HCT116 (cell line): ENCODE measurements at regions not wholly inside any gene's neighbourhood (a gene's known extent, or its start where the extent isn't known, plus 50 kb on each side); places are given as distances from the start of the nearest gene placed in this dataset.

Experiments
- ATAC-seq: fragments of 200-7000 bp; cut with Tn5 transposase; 2 replicates; pipeline ENCODE4 v1.9.1; 2020; ENCODE audit warnings: mild to moderate bottlenecking, moderate library complexity
- BruUV-seq: library from RNA; stranded (reverse); fragments of 400-500 nt; replicated peaks from 2 replicates; lab custom pipeline; 2021; lab: Mats Ljungman, UMichigan
- CTCF ChIA-PET: fragments of 300-600 bp; sonication (Branson Sonifier 250); formaldehyde crosslinking; loops from one replicate; lab custom pipeline; 2021; ENCODE audit warnings: antibody characterized with exemption; lab: Charles Lee
- POLR2A ChIA-PET: fragments of 300-600, 350-600 bp; sonication (Branson Sonifier 250); formaldehyde crosslinking; loops from one replicate; lab custom pipeline; 2021; ENCODE audit warnings: antibody characterized with exemption; lab: Charles Lee
- RAD21 ChIA-PET, 2 experiments: fragments of 300-600 bp; sonication (Branson Sonifier 250); formaldehyde crosslinking; loops; one replicate each; lab custom pipeline; 2023; ENCODE audit warnings: low total read pairs in 2 of 2; ENCODE audit not compliant: uncharacterized antibody in 2 of 2, unreplicated experiment in 2 of 2, low non-redundant PET in 1 of 2; lab: Charles Lee
- DNase-seq: peaks from one replicate; pipeline ENCODE4 v3.0.0-alpha.2; 2010; ENCODE audit warnings: low read depth, low spot score
- H2AFZ ChIP-seq: fragments of 200-600 bp; shearing (Covaris generic), sonication (generic); 2 replicates; pipeline ENCODE4 v1.6.1; 2017; ENCODE audit warnings: low read depth, mixed run types, mixed read lengths, antibody characterized with exemption, low read length; ENCODE audit not compliant: poor library complexity, severe bottlenecking
- H3K27ac ChIP-seq: 2 replicates; pipeline ENCODE4 v1.5.1; 2012; ENCODE audit warnings: low read depth, low read length
- H3K27me3 ChIP-seq: fragments of 200-600 bp; sonication (generic); 2 replicates; pipeline ENCODE4 v1.6.1; 2016; ENCODE audit warnings: mixed run types, low read length, mixed read lengths; ENCODE audit not compliant: insufficient read depth
- H3K36me3 ChIP-seq, 2 experiments: fragments of 200-500 bp in 1 of 2; fragments of 200-600 bp in 1 of 2; sonication (Bioruptor generic) in 1 of 2; sonication (generic) in 1 of 2; 2 replicates each; pipeline versions ENCODE4 v1.5.1 to v1.6.1; 2014 to 2016; ENCODE audit warnings: low read length in 2 of 2, inconsistent platforms in 1 of 2, mixed read lengths in 1 of 2, mixed run types in 1 of 2; ENCODE audit not compliant: insufficient read depth in 2 of 2, control insufficient read depth in 1 of 2
- H3K4me1 ChIP-seq, 2 experiments: fragments of 200-600 bp in 1 of 2; sonication (generic) in 1 of 2; 2 replicates each; pipeline versions ENCODE4 v1.5.1 to v1.6.1; 2012 to 2017; ENCODE audit warnings: low read length in 2 of 2, inconsistent platforms in 1 of 2, mild to moderate bottlenecking in 1 of 2, mixed read lengths in 1 of 2, mixed run types in 1 of 2, moderate library complexity in 1 of 2; ENCODE audit not compliant: insufficient read depth in 2 of 2, control insufficient read depth in 1 of 2
- H3K4me2 ChIP-seq: fragments of 200-600 bp; sonication (generic); 2 replicates; pipeline ENCODE4 v1.6.1; 2017; ENCODE audit warnings: mixed run types, low read length, mixed read lengths
- H3K4me3 ChIP-seq, 2 experiments: fragments of 200-600 bp in 1 of 2; sonication (generic) in 1 of 2; replicated peaks in 1 of 2; 2 replicates each; pipeline ENCODE4 v1.5.1; 2011 to 2016; ENCODE audit warnings: low read length in 2 of 2, control low read depth in 1 of 2, low read depth in 1 of 2, mild to moderate bottlenecking in 1 of 2, mixed read lengths in 1 of 2, mixed run types in 1 of 2
- H3K79me2 ChIP-seq: fragments of 200-600 bp; sonication (generic); 2 replicates; pipeline ENCODE4 v1.6.1; 2017; ENCODE audit warnings: mild to moderate bottlenecking, mixed run types, low read length, moderate library complexity, mixed read lengths; ENCODE audit not compliant: insufficient read depth
- H3K9ac ChIP-seq: fragments of 200-600 bp; sonication (generic); 2 replicates; pipeline ENCODE4 v1.6.1; 2016; ENCODE audit warnings: low read length, mixed read lengths
- H3K9me2 ChIP-seq: fragments of 200-600 bp; sonication (generic), shearing (Covaris generic); 2 replicates; pipeline ENCODE4 v1.6.1; 2017; ENCODE audit warnings: mixed run types, mild to moderate bottlenecking, moderate library complexity; ENCODE audit not compliant: insufficient read depth
- H3K9me3 ChIP-seq, 2 experiments: fragments of 200-500 bp in 1 of 2; fragments of 200-600 bp in 1 of 2; sonication (Bioruptor generic) in 1 of 2; sonication (generic) in 1 of 2; 2 replicates each; pipeline ENCODE4 v1.6.1; 2014 to 2017; ENCODE audit warnings: low read length in 2 of 2, mixed read lengths in 2 of 2, inconsistent platforms in 1 of 2, low read depth in 1 of 2, mild to moderate bottlenecking in 1 of 2, mixed run types in 1 of 2, moderate library complexity in 1 of 2; ENCODE audit not compliant: control insufficient read depth in 1 of 2, insufficient read depth in 1 of 2
- H4K20me1 ChIP-seq: fragments of 200-600 bp; sonication (generic), shearing (Covaris generic); 2 replicates; pipeline ENCODE4 v1.6.1; 2017; ENCODE audit warnings: mixed run types, mild to moderate bottlenecking, moderate library complexity; ENCODE audit not compliant: insufficient read depth
- CBX3 ChIP-seq: IDR thresholded peaks from 2 replicates; pipeline ENCODE4 v1.6.1; 2012; ENCODE audit warnings: low read depth
- CEBPB ChIP-seq: IDR thresholded peaks from 2 replicates; pipeline ENCODE4 v1.6.1; 2012; ENCODE audit warnings: low read depth
- EGR1 ChIP-seq: IDR thresholded peaks from 2 replicates; pipeline ENCODE4 v1.6.1; 2012; ENCODE audit warnings: low read depth
- ELF1 ChIP-seq: IDR thresholded peaks from 2 replicates; pipeline ENCODE4 v1.6.1; 2012; ENCODE audit warnings: low read depth, borderline replicate concordance
- EZH2 ChIP-seq: fragments of 200-600 bp; sonication (generic); IDR thresholded peaks from 2 replicates; pipeline ENCODE4 v1.6.1; 2017; ENCODE audit warnings: antibody characterized with exemption, mixed run types
- FOSL1 ChIP-seq: IDR thresholded peaks from 2 replicates; pipeline ENCODE4 v1.6.1; 2012; ENCODE audit warnings: low read depth
- POLR2A ChIP-seq: IDR thresholded peaks from 2 replicates; pipeline ENCODE4 v1.7.0; 2011; ENCODE audit warnings: borderline replicate concordance; ENCODE audit not compliant: insufficient read depth, insufficient read length; ENCODE audit errors: extremely low read depth
- POLR2AphosphoS5 ChIP-seq: IDR thresholded peaks from 2 replicates; pipeline ENCODE4 v1.6.1; 2011; ENCODE audit warnings: mild to moderate bottlenecking, low read depth, low read length, moderate library complexity
- RAD21 ChIP-seq: IDR thresholded peaks from 2 replicates; pipeline ENCODE4 v1.6.1; 2012; ENCODE audit warnings: low read depth, mild to moderate bottlenecking
- SIN3A ChIP-seq: IDR thresholded peaks from 2 replicates; pipeline ENCODE4 v1.6.1; 2012; ENCODE audit warnings: low read depth
- SP1 ChIP-seq: IDR thresholded peaks from 2 replicates; pipeline ENCODE4 v1.6.1; 2012; ENCODE audit warnings: low read depth
- SRF ChIP-seq: IDR thresholded peaks from 2 replicates; pipeline ENCODE4 v1.6.1; 2012; ENCODE audit warnings: low read depth
- TCF7L2 ChIP-seq: IDR thresholded peaks from 2 replicates; pipeline ENCODE4 v1.7.0; 2011; ENCODE audit warnings: borderline replicate concordance, inconsistent platforms; ENCODE audit not compliant: insufficient read depth, insufficient read length; ENCODE audit errors: extremely low read depth
- YY1 ChIP-seq: IDR thresholded peaks from 2 replicates; pipeline ENCODE4 v1.6.1; 2011; ENCODE audit warnings: low read length, low read depth, moderate library complexity, mild to moderate bottlenecking; ENCODE audit not compliant: insufficient replicate concordance; ENCODE audit errors: extremely low read depth
- ZFX ChIP-seq: fragments of 450-650 bp; IDR thresholded peaks from 2 replicates; pipeline ENCODE4 v1.6.1; 2017
- ZNF274 ChIP-seq: fragments of 200-500 bp; sonication (Bioruptor generic); IDR thresholded peaks from 2 replicates; pipeline ENCODE4 v1.6.1; 2014; ENCODE audit warnings: mild to moderate bottlenecking, low read depth, low read length, inconsistent platforms
- intact Hi-C: fragments of 100-400 bp; cut with micrococcal nuclease; formaldehyde crosslinking; loops from 2 replicates; pipeline ENCODE4 v1.10.0; 2022
- TF ChIP-seq, protein P1 (sequence below): IDR thresholded peaks from 2 replicates; pipeline ENCODE4 v1.6.1; 2011; ENCODE audit warnings: mild to moderate bottlenecking, low read length, moderate library complexity; ENCODE audit not compliant: insufficient replicate concordance; ENCODE audit errors: extremely low read depth
- TF ChIP-seq, protein P2 (sequence below): IDR thresholded peaks from 2 replicates; pipeline ENCODE4 v1.6.1; 2012; ENCODE audit warnings: low read depth

DNA sequence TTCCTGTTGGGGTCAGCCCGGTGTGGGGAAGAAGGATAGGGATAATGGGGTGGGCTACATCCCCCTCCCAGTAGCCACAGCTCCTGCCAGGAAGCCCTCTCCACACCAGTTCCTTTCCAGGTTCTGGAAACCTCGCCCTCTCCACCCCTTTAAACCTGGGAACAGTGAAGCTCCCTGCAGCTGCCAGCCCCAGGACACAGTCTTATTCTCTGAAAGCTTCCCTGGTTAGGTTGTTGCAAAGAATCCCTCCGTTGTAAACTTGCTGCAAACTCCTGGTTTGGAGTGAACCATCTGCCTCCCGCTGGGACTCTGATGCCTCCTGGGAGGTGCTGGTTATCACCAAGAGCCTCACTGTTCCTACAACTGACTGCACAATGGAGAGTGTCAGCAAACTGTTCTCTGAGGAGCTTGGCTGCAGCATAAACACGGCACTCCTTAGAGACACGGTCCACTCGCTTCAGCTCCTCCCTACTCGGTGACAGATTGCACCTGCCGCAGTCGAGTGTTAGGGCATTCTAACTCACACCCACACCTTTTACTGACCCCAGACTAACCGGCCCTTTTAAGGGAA is 261.8 kb upstream of the RAB6C start:
- no TSS peak for BruUV-seq
- POLR2A ChIA-PET = no interaction called here
- H3K27ac ChIP-seq = no peak overlapping the region
- H3K9me2 ChIP-seq = no peaks in the 10 kb centered on the region
- no peak for TF ChIP-seq ZNF274
- no peak for TF ChIP-seq CEBPB
- no peak for TF ChIP-seq FOSL1
- no peak for TF ChIP-seq SP1
- no peak for TF ChIP-seq SIN3A
- no peak for TF ChIP-seq ZFX
- no peak for TF ChIP-seq YY1
- TF ChIP-seq TCF7L2 = no peak
- no peak for TF ChIP-seq RAD21
- TF ChIP-seq EZH2 = no peak
- TF ChIP-seq, all 23 proteins: peak for 0
- ATAC-seq = no peak
- CTCF ChIA-PET = no interaction called here
- DNase-seq = no peak
- H3K9ac ChIP-seq = no peak overlapping the region
- no peaks in the 10 kb centered on the region for H3K4me1 ChIP-seq
- no peaks in the 10 kb centered on the region for H3K36me3 ChIP-seq
- RAD21 ChIA-PET = no interaction called here
- H3K27me3 ChIP-seq = peaks cover 81% of the 10 kb centered on the region
- H3K79me2 ChIP-seq = no peaks in the 10 kb centered on the region
- H3K4me3 ChIP-seq = no peak overlapping the region
- intact Hi-C loops = no loop called here
- no peak overlapping the region for H3K4me2 ChIP-seq
- no peaks in the 10 kb centered on the region for H4K20me1 ChIP-seq
- no peaks in the 10 kb centered on the region for H3K9me3 ChIP-seq
- H2AFZ ChIP-seq = no peak overlapping the region

DNA sequence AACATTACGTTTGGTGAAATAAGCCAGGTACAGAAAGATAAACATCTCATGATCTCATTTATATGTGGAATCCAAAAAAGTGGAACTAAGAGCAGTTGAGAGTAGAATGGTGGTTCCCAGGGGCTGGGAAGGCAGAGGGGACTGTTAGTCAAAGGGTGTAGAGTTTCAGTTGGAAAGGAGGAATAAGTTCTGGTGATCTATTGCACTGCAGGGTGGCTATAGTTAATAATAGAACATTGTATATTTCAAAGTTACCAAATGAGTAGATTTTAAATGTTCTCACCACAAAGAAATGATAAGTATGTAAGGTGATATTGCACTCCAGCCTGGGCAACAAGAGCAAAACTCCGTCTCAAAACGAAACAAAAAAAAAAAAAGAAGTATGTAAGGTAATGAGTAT is 260.1 kb upstream of the RAB6C start:
- no peaks in the 10 kb centered on the region for H4K20me1 ChIP-seq
- H3K4me3 ChIP-seq = no peak overlapping the region
- H2AFZ ChIP-seq = no peak overlapping the region
- CTCF ChIA-PET = no interaction called here
- H3K79me2 ChIP-seq = no peaks in the 10 kb centered on the region
- no peaks in the 10 kb centered on the region for H3K9me3 ChIP-seq
- no peaks in the 10 kb centered on the region for H3K36me3 ChIP-seq
- no peaks in the 10 kb centered on the region for H3K4me1 ChIP-seq
- H3K9ac ChIP-seq = no peak overlapping the region
- H3K9me2 ChIP-seq = no peaks in the 10 kb centered on the region
- H3K27ac ChIP-seq = no peak overlapping the region
- intact Hi-C loops = no loop called here
- BruUV-seq = no TSS peak
- H3K4me2 ChIP-seq = no peak overlapping the region
- POLR2A ChIA-PET = no interaction called here
- ATAC-seq (no peak), DNase-seq (no peak)
- RAD21 ChIA-PET = no interaction called here
- peaks cover 72% of the 10 kb centered on the region for H3K27me3 ChIP-seq
- TF ChIP-seq POLR2A (no peak), RAD21 (no peak), SRF (no peak), SP1 (no peak), POLR2AphosphoS5 (no peak), ELF1 (no peak), EGR1 (no peak), EZH2 (no peak), CBX3 (no peak), FOSL1 (no peak), CEBPB (no peak)
- TF ChIP-seq, protein P1, sequence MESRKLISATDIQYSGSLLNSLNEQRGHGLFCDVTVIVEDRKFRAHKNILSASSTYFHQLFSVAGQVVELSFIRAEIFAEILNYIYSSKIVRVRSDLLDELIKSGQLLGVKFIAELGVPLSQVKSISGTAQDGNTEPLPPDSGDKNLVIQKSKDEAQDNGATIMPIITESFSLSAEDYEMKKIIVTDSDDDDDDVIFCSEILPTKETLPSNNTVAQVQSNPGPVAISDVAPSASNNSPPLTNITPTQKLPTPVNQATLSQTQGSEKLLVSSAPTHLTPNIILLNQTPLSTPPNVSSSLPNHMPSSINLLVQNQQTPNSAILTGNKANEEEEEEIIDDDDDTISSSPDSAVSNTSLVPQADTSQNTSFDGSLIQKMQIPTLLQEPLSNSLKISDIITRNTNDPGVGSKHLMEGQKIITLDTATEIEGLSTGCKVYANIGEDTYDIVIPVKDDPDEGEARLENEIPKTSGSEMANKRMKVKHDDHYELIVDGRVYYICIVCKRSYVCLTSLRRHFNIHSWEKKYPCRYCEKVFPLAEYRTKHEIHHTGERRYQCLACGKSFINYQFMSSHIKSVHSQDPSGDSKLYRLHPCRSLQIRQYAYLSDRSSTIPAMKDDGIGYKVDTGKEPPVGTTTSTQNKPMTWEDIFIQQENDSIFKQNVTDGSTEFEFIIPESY = no peak
- TF ChIP-seq, protein P2, sequence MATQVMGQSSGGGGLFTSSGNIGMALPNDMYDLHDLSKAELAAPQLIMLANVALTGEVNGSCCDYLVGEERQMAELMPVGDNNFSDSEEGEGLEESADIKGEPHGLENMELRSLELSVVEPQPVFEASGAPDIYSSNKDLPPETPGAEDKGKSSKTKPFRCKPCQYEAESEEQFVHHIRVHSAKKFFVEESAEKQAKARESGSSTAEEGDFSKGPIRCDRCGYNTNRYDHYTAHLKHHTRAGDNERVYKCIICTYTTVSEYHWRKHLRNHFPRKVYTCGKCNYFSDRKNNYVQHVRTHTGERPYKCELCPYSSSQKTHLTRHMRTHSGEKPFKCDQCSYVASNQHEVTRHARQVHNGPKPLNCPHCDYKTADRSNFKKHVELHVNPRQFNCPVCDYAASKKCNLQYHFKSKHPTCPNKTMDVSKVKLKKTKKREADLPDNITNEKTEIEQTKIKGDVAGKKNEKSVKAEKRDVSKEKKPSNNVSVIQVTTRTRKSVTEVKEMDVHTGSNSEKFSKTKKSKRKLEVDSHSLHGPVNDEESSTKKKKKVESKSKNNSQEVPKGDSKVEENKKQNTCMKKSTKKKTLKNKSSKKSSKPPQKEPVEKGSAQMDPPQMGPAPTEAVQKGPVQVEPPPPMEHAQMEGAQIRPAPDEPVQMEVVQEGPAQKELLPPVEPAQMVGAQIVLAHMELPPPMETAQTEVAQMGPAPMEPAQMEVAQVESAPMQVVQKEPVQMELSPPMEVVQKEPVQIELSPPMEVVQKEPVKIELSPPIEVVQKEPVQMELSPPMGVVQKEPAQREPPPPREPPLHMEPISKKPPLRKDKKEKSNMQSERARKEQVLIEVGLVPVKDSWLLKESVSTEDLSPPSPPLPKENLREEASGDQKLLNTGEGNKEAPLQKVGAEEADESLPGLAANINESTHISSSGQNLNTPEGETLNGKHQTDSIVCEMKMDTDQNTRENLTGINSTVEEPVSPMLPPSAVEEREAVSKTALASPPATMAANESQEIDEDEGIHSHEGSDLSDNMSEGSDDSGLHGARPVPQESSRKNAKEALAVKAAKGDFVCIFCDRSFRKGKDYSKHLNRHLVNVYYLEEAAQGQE = no peak
